Thyroid gland (tissue), 4 donors: ENCODE measurements at regions not wholly inside any gene's neighbourhood (a gene's known extent, or its start where the extent isn't known, plus 50 kb on each side); places are given as distances from the start of the nearest gene placed in this dataset.
"Not testable (repeated sequence)": the region's sequence is repeated elsewhere in the genome, so short reads cannot be mapped to it uniquely, and the experiment has no call there.

Source experiments
- DNase-seq, 2 donors: peaks; one replicate each; pipeline ENCODE4 v3.0.0-alpha.2; 2019
- H3K27ac ChIP-seq, 3 donors: fragments of 200-600 bp; sonication (generic); 1 replicate in 2 of 3; 2 replicates in 1 of 3; pipeline ENCODE4 v1.5.1; 2016 to 2019; ENCODE audit warnings: mild to moderate bottlenecking in 1 of 3, moderate library complexity in 1 of 3
- H3K27me3 ChIP-seq: fragments of 200-600 bp; sonication (generic); one replicate; pipeline ENCODE4 v1.5.1; 2019
- H3K36me3 ChIP-seq, 2 donors: fragments of 200-600 bp; sonication (generic); one replicate each; pipeline ENCODE4 v1.5.1; 2016 to 2019
- H3K4me1 ChIP-seq, 2 donors: fragments of 200-600 bp; sonication (generic); one replicate each; pipeline ENCODE4 v1.5.1; 2017 to 2019
- H3K4me3 ChIP-seq, 3 donors: fragments of 200-600 bp; sonication (generic); replicated peaks in 1 of 3; 1 replicate in 2 of 3; 2 replicates in 1 of 3; pipeline ENCODE4 v1.5.1; 2016; ENCODE audit warnings: mild to moderate bottlenecking in 1 of 3
- H3K9me3 ChIP-seq: fragments of 200-600 bp; sonication (generic); one replicate; pipeline ENCODE4 v1.5.1; 2017
- POLR2A ChIP-seq, 2 donors: fragments of 450-650 bp; IDR thresholded peaks; one replicate each; pipeline ENCODE4 v1.6.1; 2017; ENCODE audit warnings: antibody characterized with exemption in 2 of 2, mild to moderate bottlenecking in 2 of 2, moderate library complexity in 1 of 2
- WGBS, 2 donors: methylation state at CpG; one replicate each; pipeline ENCODE4 v1.1.5; 2017; 5-methylcytosine and 5-hydroxymethylcytosine counted together
- intact Hi-C: fragments of 100-400 bp; cut with DNase I; formaldehyde crosslinking; loops from one replicate; pipeline ENCODE4 v1.15.1; 2023
- TF ChIP-seq, protein P1 (sequence below), 6 experiments: fragments of 200-600 bp in 3 of 6; fragments of 450-650 bp in 3 of 6; sonication (generic) in 3 of 6; IDR thresholded peaks; one replicate each; pipeline ENCODE4 v1.5.1; 2016 to 2019; ENCODE audit warnings: antibody characterized with exemption in 6 of 6, mild to moderate bottlenecking in 2 of 6, inconsistent platforms in 1 of 6, moderate library complexity in 1 of 6

DNA sequence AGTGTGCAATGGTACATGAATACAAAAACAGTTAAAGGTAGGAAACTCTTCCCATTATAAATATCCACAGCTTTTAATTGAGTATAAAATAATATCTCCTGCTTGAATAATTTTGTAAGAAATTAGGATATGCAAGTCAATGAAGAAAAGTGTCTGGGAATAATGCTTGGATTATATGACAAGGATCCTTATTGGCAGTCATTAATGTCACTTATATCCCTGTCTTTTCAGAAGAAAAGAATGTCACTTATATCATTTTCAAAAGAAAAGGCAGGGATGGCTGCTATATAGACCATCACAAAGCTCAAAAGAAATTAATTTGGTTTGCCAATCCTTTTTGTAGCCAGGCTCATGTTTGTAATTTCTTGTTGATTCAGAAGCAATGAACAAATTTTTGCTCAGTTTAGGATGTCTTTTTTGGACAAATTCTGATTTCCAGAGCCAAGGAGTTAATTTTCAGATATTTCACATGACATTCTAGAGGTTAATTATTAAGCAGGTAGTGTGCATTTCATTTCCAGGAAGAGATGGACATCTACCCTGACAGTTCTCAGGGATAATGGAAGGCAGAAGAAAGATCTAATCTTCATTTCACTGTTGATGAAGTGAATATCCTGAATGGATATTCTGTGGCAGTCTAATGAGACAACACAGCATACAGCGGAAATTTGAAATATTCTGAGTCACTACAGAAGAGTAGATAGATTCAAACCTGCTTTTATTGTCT, 299.8 kb downstream of the RPS29 start:
- Histone ChIP-seq H3K27me3 (no peaks in the 10 kb centered on the region), H3K4me1 (no peaks in the 10 kb centered on the region), H3K36me3 (no peaks in the 10 kb centered on the region), H3K27ac (no peak overlapping the region), H3K9me3 (no peaks in the 10 kb centered on the region), H3K4me3 (no peak overlapping the region)
- intact Hi-C loops, result no loop called here
- no peak for DNase-seq
- TF ChIP-seq POLR2A (IDR thresholded peaks at IDR 0.05), result no peak
- TF ChIP-seq, protein P1, sequence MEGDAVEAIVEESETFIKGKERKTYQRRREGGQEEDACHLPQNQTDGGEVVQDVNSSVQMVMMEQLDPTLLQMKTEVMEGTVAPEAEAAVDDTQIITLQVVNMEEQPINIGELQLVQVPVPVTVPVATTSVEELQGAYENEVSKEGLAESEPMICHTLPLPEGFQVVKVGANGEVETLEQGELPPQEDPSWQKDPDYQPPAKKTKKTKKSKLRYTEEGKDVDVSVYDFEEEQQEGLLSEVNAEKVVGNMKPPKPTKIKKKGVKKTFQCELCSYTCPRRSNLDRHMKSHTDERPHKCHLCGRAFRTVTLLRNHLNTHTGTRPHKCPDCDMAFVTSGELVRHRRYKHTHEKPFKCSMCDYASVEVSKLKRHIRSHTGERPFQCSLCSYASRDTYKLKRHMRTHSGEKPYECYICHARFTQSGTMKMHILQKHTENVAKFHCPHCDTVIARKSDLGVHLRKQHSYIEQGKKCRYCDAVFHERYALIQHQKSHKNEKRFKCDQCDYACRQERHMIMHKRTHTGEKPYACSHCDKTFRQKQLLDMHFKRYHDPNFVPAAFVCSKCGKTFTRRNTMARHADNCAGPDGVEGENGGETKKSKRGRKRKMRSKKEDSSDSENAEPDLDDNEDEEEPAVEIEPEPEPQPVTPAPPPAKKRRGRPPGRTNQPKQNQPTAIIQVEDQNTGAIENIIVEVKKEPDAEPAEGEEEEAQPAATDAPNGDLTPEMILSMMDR (IDR thresholded peaks at IDR 0.05), result no peak
- whole genome bisulfite sequencing, 2 donors, result 88 to 94% methylated on average over 1 of the region's 1 CpG

GRCh38 chr14:49280566-49280965, 305.6 kb downstream of the RPS29 start:
- no peaks in the 10 kb centered on the region for H3K27me3 ChIP-seq
- H3K27ac ChIP-seq, result no peak overlapping the region
- 60 to 70% methylated on average over 1 of the region's 1 CpG for WGBS, 2 donors
- no peak for TF ChIP-seq POLR2A (IDR thresholded peaks at IDR 0.05)
- TF ChIP-seq, protein P1 (IDR thresholded peaks at IDR 0.05), result no peak
- no peaks in the 10 kb centered on the region for H3K36me3 ChIP-seq
- intact Hi-C loops, result no loop called here
- H3K9me3 ChIP-seq, result no peaks in the 10 kb centered on the region
- DNase-seq, result no peak
- no peaks in the 10 kb centered on the region for H3K4me1 ChIP-seq
- no peak overlapping the region for H3K4me3 ChIP-seq

GRCh38 chr14:49250517-49250916, 335.7 kb downstream of the RPS29 start:
- Histone ChIP-seq H3K36me3 (no peaks in the 10 kb centered on the region), H3K27me3 (no peaks in the 10 kb centered on the region), H3K27ac (no peak overlapping the region), H3K4me1 (no peaks in the 10 kb centered on the region), H3K4me3 (no peak overlapping the region), H3K9me3 (no peaks in the 10 kb centered on the region)
- no peak for TF ChIP-seq POLR2A (IDR thresholded peaks at IDR 0.05)
- TF ChIP-seq, protein P1 (IDR thresholded peaks at IDR 0.05), result no peak
- no peak for DNase-seq
- intact Hi-C loops, result no loop called here
- WGBS, 2 donors, result 95 to 98% methylated on average over 6 of the region's 6 CpGs

DNA sequence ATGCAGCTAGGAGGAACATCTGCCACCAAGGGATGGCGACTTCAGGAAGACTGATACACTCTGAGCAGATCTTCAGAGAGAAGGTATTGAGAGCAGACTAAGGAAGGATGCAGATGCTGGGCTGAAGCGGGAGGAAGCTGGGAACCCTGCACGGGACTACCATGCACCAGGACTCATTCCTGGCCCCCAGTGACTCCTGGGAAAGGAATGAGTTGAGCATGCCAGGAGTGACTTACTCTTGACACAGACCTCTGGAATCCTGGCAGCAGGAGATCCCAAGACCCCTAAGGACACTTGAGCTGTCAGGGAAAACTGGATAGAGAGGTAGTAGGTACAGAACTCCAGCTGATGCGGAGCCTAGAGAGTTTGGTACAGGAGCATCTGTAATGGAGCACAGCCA, 336.1 kb downstream of the RPS29 start:
- Histone ChIP-seq H3K4me3 (no peak overlapping the region), H3K27ac (no peak overlapping the region), H3K27me3 (no peaks in the 10 kb centered on the region), H3K36me3 (no peaks in the 10 kb centered on the region), H3K9me3 (no peaks in the 10 kb centered on the region), H3K4me1 (no peaks in the 10 kb centered on the region)
- WGBS, 2 donors, result 86 to 100% methylated on average over 4 of the region's 4 CpGs
- intact Hi-C loops, result no loop called here
- TF ChIP-seq, protein P1 (IDR thresholded peaks at IDR 0.05), result no peak
- no peak for TF ChIP-seq POLR2A (IDR thresholded peaks at IDR 0.05)
- no peak for DNase-seq

DNA sequence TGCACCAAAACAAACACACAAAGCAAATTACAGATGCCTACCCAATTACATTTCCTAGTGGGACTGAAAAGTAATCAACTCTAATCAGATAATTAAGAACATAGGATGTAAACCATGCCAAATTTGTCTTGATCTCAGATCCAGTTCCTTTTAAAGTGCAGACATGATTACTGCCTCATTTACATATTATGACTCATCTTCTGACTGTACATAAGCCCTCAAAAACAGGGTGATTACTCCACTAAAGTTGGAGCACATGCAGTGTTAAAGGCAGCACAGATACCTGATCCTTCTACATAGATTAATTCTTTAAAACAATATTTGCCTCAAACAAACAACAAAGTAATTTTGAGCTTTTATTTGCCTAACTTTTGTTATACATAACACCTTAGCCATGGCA, 337.2 kb downstream of the RPS29 start:
- Histone ChIP-seq H3K9me3 (no peaks in the 10 kb centered on the region), H3K36me3 (no peaks in the 10 kb centered on the region), H3K27ac (no peak overlapping the region), H3K4me1 (no peaks in the 10 kb centered on the region), H3K4me3 (no peak overlapping the region), H3K27me3 (no peaks in the 10 kb centered on the region)
- intact Hi-C loops, result no loop called here
- TF ChIP-seq, protein P1 (IDR thresholded peaks at IDR 0.05), result no peak
- no peak for TF ChIP-seq POLR2A (IDR thresholded peaks at IDR 0.05)
- DNase-seq, result no peak

DNA sequence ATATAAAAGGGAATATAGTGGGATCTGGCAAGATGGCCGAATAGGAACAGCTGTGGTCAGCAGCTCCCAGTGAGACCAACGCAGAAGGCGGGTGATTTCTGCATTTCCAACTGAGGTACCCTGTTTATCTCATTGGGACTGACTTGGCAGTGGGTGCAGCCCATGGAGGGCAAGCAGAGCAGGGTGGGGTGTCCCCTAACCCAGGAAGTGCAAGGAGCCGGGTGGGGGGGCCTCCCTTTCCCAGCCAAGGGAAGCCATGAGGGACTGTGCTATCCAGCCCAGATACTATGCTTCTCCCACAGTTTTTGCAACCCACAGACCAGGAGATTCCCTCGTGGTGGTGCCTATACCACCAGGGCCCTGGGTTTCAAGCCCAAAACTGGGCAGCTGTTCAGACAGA, 342.4 kb downstream of the RPS29 start:
- H3K27me3 ChIP-seq, H3K36me3 ChIP-seq, H3K4me1 ChIP-seq, H3K4me3 ChIP-seq, H3K9me3 ChIP-seq, DNase-seq, H3K27ac ChIP-seq, intact Hi-C loops: not testable (repeated sequence)
- WGBS, 2 donors, result 81 to 98% methylated on average over 4 to 5 of the region's 5 CpGs
